LNCaP clone FGC (cell line): ENCODE measurements at regions not wholly inside any gene's neighbourhood (a gene's known extent, or its start where the extent isn't known, plus 50 kb on each side); places are given as distances from the start of the nearest gene placed in this dataset.

Source experiments
- DNase-seq: peaks from one replicate; pipeline ENCODE4 v3.0.0-alpha.2; 2011; ENCODE audit warnings: low read depth
- H3K4me3 ChIP-seq: 2 replicates; pipeline ENCODE4 v1.5.1; 2011; ENCODE audit warnings: mild to moderate bottlenecking, low read depth, low read length, control low read depth
- CTCF ChIP-seq: IDR thresholded peaks from 2 replicates; pipeline ENCODE4 v1.5.1; 2012; ENCODE audit warnings: mild to moderate bottlenecking; ENCODE audit not compliant: control insufficient read depth, insufficient read depth; ENCODE audit errors: extremely low read depth

DNA sequence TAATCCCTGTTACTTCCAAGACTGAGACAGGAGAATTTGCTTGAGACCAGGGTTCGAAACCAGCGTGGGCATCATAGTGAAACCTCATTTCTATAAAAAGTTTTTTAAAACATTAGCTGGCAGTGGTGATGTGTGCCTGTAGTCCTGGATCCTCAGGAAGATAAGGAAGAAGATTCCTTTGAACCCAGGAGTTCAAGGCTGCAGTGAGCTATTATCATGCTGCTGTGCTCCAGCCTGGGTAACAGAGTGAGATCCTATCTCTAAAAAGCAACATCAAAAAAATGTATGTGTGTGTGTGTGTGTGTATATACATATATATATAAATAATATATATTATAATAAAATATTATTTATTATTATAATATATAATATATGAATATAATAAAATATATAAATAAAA lies 1417.6 kb upstream of the CDH2 start:
- no peak for DNase-seq
- no peak for TF ChIP-seq CTCF
- H3K4me3 ChIP-seq: no peak overlapping the region

DNA sequence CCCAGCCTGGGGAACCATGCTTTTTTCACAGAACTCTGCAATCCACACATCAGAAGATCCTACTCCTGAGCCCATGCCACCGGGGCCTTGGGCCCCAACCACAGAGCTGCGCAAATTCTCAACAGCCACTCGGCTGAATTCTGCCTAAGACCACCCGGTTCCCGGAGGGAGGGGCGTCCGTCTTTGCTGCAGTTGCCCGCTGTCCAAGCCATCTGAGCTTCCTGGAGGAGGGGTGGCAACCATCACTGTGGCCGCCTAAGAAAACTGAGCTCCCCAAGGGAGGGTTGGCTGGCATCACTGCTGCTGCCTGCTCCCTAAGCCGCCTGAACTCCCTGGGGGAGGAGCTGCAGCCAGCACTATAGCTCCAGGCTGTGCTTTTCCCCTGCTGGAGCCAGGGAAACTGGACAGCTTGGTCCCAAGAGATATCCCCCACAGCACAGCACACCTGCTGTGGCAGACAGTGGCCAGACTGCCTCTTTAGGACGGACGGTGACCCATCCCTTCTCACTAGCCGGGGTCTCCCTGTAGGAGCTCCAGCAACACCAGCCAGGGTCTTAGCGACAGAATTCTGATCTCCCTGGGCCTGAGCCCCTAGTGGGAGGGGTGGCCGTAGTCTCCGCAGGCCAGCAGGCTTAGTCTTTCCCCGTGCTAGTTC lies 1411.6 kb upstream of the CDH2 start:
- no peak overlapping the region for H3K4me3 ChIP-seq
- TF ChIP-seq CTCF: no peak

DNA sequence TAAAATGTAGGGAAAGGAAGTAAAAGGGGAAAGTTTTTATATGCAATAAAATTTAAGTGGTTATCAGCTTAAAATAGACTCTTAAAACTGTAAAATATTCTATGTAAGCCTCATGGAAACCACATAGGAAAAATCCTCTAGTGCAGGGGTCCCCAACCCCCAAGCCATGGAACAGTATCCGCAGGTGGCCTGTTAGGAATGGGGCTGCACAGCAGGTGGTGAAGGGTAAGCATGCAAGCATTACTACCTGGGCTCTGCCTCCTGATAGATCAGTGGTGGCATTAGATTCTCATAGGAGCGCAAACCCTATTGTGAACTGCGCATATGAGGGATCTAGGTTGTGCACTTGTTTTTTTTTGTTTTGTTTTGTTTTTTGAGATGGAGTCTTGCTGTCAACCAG lies 1409.3 kb upstream of the CDH2 start:
- no peak for DNase-seq

More for the DNA sequence above, 1411.6 kb upstream of the CDH2 start:
- DNase-seq: no peak

GRCh38 chr18:29560270-29560669 lies 1383.3 kb upstream of the CDH2 start:
- H3K4me3 ChIP-seq: no peak overlapping the region
- DNase-seq: no peak
- TF ChIP-seq CTCF: no peak

More for the DNA sequence above, 1409.3 kb upstream of the CDH2 start:
- TF ChIP-seq CTCF: no peak
- H3K4me3 ChIP-seq: no peak overlapping the region

DNA sequence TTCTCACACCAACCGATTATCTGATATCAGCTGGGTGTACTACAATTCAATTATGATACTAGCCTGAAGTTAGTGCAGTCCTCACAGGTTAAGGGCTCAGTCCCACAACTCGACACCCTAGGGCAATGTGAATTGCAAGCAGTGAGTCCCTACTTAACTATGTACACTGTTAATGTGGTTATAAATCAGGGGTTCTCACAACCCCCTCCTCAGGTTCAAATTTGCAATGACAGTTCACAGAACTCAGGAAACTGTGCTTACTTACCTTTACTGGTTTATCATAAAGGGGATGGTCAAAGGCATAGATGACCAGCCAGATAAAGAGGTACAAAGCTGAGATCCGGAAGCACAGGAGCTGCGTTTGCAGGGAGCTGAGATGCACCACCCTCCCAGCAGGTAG lies 1379.1 kb upstream of the CDH2 start:
- TF ChIP-seq CTCF: no peak
- no peak for DNase-seq
- no peak overlapping the region for H3K4me3 ChIP-seq

DNA sequence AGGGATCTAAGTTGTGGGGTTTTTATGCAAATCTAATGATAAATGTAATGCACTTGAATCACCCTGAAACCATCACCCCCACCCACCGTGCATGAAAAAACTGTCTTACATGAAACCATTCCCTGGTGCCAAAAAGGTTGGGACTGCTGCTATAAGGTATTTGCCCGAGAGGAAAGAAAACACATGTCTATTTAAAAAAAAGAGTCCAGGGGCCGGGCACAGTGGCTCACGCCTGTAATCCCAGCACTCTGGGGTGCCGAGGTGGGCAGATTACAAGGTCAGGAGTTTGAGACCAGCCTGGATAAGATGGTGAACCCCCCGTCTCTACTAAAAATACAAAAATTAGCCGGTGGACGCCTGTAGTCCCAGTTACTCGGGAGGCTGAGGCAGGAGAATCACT lies 1372.8 kb upstream of the CDH2 start:
- no peak for TF ChIP-seq CTCF
- DNase-seq: no peak
- no peak overlapping the region for H3K4me3 ChIP-seq

- DNase-seq: no peak
- no peak overlapping the region for H3K4me3 ChIP-seq
- TF ChIP-seq CTCF: no peak
These were observed 1370.7 kb upstream of the CDH2 start for GRCh38 chr18:29547626-29548025.
